A673 (cell line): ENCODE measurements at regions not wholly inside any gene's neighbourhood (a gene's known extent, or its start where the extent isn't known, plus 50 kb on each side); places are given as distances from the start of the nearest gene placed in this dataset.
A peak's percentile ranks its signal among the peaks of the same experiment; 100 is the strongest.

Experiments used
- CTCF ChIP-seq: fragments of 300-800, 200-600 bp; sonication (generic); conservative IDR thresholded peaks from 2 replicates; pipeline ENCODE4 v1.5.1; 2017; ENCODE audit warnings: low read depth, mild to moderate bottlenecking, antibody characterized with exemption, low read length, moderate library complexity, mixed read lengths
- EZH2 ChIP-seq: fragments of 200-600 bp; sonication (generic); IDR thresholded peaks from 2 replicates; pipeline ENCODE4 v1.6.1; 2017; ENCODE audit warnings: borderline replicate concordance, low read depth, mild to moderate bottlenecking, mixed read lengths, antibody characterized with exemption, low read length; ENCODE audit not compliant: poor library complexity, severe bottlenecking

- TF ChIP-seq CTCF = peak; percentile 73
- no peak for TF ChIP-seq EZH2
These were observed 168.9 kb upstream of the CENPW start for GRCh38 chr6:126170978-126171382.
